HK-2 (cell line): ENCODE measurements at regions not wholly inside any gene's neighbourhood (a gene's known extent, or its start where the extent isn't known, plus 50 kb on each side); places are given as distances from the start of the nearest gene placed in this dataset.
"Not testable (repeated sequence)": the region's sequence is repeated elsewhere in the genome, so short reads cannot be mapped to it uniquely, and the experiment has no call there.

ENCODE experiments used
- DNase-seq: peaks from one replicate; pipeline ENCODE4 v3.0.0-alpha.2; 2018; ENCODE audit not compliant: unreplicated experiment

- DNase-seq, result not testable (repeated sequence)
Observed at GRCh38 chr9:81013191-81013590, 676.2 kb downstream of the TLE1 start.

GRCh38 chr9:81002906-81003305 lies 686.4 kb downstream of the TLE1 start:
- DNase-seq, result no peak

DNA sequence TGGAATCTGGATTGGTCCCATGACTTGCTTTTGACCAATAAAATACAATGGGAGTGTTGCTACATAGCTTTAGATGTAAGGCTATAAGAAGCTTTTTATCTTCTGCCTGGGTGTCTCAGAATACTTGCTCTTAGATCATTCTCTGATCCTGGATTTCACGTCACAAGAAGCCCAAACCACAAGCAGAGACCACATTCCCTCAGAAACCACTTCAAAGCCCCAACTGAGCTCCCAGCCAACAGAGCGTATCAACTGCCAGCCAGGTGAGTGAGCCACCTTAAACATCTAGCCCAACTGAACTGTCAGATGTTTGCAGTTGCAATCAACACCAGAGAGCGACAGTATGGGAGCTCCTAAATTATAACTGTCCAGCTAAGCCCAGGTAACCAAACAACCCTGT lies 687.1 kb downstream of the TLE1 start:
- peak; percentile 10 for DNase-seq

- no peak for DNase-seq
Observed at GRCh38 chr9:80995759-80996158, 693.6 kb downstream of the TLE1 start.

GRCh38 chr9:80994892-80995291 lies 694.5 kb downstream of the TLE1 start:
- no peak for DNase-seq

- DNase-seq, result not testable (repeated sequence)
Observed at GRCh38 chr9:80985595-80985994, 703.8 kb downstream of the TLE1 start.

DNA sequence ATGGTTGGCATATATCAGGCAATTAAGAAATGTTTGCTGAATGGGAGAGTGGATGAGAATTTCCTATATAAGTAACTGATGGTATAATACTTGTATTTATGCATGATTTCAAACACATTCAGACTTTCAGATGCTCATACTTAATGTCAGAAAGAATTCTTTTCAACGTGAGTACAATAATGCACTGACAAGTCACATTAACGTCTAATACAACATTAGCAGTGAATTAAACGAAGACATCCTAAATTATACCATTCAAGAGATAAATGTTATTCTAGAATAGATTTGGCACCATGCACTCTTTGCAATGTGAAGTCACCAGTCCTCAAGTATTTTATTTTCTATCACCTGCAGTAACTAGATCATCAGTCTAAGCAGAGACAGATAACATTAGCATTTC lies 712.9 kb downstream of the TLE1 start:
- DNase-seq, result no peak

GRCh38 chr9:80970377-80970776 lies 719.0 kb downstream of the TLE1 start:
- not testable (repeated sequence) for DNase-seq

DNA sequence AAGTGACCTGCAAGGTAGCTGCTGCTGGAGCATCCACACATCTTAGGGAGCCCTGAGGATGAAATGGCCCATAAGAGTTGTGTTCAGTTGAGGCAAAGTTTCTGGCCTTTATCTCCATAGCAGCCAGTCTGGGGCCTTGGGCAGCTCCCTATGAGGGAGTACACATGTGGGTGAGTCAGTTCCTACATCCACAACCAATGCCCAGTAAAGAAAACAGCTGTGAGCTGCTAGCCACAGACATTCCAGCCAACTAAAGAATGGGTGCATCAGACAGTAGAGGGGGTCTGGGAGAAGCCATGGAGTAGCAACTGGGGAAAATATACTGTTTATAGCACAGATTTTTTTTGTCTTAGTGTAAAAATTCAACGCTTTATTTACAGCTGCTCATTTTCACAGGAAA lies 720.7 kb downstream of the TLE1 start:
- peak; percentile 2 for DNase-seq

DNA sequence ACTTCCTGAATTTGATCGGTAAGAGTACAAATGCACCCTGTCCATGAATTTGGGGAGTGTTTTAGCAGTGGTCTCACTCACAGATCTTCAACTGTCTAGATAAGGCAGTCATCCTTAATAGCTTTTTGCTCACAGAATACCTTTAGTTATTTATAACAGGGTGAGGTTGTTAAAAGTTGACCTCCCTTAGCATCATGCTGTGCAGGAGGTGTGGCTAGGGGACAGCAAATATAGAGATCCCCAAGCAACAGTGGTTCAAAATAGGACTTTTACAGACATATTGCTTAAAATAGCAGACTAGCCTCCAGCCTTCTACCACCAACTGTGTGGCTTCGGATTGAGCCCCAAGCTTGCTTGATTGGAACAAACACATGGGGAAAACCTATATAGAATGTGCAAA lies 724.4 kb downstream of the TLE1 start:
- DNase-seq, result no peak

GRCh38 chr9:80964374-80964773 lies 725.0 kb downstream of the TLE1 start:
- DNase-seq, result no peak

GRCh38 chr9:80957801-80958200 lies 731.5 kb downstream of the TLE1 start:
- DNase-seq, result no peak

GRCh38 chr9:80954521-80954920 lies 734.8 kb downstream of the TLE1 start:
- DNase-seq, result no peak

GRCh38 chr9:80952363-80952922 lies 736.9 kb downstream of the TLE1 start:
- DNase-seq, result no peak

DNA sequence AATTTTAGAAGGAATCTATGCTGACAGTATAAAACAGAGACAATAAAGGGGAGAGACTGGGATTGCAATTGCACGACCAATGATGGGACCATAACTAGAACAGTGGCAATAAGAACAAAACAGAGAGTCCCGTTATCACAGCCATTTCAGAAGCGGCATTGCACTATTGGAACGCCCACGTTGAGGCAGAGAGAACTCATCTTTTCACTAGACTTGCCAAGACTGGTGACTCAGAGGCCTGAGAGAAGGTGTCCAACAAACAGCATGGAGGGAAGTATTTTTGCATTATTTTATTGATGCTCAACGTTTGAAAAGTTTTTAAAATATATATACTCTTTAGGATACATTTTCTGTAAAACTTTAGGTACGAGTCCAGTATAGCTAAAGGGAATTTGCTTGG lies 737.7 kb downstream of the TLE1 start:
- no peak for DNase-seq

DNA sequence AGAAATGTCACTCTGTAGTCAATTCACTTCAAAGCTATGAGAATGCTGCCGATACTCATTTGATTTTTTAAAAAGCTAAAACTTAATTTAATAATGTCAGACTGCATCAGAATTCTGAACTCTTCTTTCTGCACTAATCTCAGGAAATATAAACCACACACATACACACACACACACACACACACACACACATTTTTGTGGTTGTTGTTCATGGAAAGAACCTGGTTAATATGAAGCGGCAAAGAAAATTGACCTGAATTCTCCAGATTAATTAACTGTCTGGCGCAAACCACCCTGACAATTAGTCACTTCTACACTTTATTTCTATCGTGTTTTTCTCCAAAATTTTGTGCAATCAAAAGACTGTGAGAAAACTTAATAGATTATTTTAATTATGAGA lies 740.5 kb downstream of the TLE1 start:
- DNase-seq, result no peak

DNA sequence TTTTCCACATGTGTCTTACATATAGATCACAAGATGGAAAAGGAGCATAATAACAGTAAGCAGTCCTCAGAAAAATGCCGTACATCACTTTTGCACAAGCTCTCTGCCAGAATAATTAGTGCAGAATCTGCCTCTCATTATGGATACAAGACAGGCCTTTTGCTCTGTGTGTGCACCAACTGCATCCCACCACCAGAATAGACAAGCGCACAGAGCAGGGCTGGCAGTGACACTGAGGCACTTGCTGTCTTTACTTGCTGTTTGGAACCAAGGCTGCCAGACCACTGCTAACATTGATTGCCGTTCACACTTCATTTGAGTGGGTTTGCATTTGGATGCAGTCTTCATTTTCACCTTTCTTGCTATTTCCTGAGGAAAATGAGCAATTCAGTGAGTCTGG lies 741.3 kb downstream of the TLE1 start:
- no peak for DNase-seq

GRCh38 chr9:80946496-80947170 lies 742.7 kb downstream of the TLE1 start:
- DNase-seq, result no peak

DNA sequence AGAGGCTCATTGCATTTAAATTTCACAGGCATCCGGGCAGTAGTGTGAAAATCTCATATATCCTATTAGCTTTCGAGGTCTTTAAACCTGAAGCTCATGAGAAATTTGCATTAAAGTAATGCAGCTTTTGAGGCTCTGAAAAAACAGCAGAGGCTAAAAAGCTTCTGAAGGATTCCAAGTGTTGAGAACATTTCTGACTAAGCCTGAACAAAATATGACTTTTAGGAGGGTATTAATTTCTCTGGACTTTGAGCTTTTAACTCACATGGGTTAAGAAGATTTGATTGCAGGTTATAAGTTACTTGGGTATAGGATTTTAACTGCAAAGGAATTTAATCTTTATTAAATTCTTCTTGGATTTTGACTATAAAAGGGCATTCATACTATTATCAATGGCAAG lies 743.9 kb downstream of the TLE1 start:
- DNase-seq, result no peak

- no peak for DNase-seq
Observed at GRCh38 chr9:80937645-80938044, 751.7 kb downstream of the TLE1 start.

DNA sequence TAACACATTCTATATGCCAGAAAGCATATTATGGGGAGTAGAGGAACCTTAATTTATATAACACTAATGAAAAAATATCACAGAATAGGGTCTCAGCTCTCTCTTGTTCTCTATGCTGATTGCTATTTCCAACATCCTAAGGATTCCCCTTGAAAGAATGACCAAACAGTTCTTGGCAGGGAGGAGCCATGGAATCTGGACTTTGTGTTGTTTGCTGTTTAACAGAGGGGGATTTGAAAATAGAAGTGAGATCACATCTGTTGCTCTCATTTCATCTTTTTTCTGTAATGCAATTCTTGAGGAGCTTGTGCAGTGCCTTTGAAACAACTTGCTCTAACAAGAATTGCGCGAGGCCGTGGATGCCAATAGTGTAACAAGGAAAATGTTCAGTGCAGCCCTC lies 755.3 kb downstream of the TLE1 start:
- DNase-seq, result no peak

DNA sequence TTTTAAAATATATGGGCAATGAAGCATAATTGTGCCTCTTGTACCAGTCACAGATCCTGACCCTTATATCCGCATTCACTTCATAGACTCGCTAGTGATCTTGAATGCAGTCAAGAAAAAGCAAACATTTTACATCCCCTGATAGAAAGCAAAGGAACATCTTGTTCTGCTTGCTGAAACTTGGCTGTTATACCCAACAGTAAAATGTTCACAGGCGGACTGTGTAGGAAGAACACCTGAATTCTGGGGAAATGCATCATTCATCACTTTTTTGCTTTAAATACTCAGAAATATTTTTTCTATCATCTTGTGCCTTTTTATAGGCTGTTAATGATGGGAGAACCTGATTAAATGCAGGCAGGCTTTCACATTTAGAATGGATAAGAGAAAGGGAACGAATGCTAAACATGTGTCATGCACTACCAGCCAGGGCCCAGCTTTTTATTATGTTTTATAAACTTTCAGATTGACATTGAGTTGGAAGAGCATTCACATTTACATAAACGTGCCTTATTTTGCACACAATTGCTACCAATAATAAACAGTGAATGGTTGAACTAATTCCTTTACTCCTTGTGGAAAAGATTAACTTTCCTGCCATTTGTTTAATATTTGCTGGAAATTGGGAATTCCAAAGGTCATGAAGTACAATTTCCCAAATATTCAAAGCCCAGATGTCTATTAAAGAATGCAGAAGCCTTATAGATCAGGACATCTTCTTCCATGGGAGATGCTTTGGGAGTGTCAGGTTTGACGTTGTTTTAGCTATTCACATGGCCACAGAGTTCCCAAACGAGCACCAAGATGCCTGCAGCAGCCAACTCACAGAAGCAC lies 756.2 kb downstream of the TLE1 start:
- no peak for DNase-seq

DNA sequence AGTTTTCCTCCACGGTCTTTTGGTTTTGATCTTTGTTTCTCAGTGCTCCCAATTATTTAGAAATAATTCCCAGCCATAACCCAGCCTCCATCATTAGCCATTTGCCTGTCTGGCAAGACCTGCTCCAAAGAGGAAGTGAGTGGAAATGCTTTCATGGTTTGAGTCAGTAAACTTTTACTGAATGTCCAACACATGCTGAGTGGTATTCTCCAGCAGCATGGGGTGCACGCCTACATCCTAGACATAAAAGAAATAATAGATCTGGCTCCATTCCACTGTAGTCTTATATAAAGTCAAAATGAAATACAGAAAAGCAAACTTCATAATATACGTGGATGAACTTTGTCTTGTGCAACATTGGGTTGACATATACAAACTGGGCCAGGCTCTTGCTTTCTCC lies 757.2 kb downstream of the TLE1 start:
- no peak for DNase-seq
